GM19023 (cell line): ENCODE measurements at regions not wholly inside any gene's neighbourhood (a gene's known extent, or its start where the extent isn't known, plus 50 kb on each side); places are given as distances from the start of the nearest gene placed in this dataset.
"Not testable (repeated sequence)": the region's sequence is repeated elsewhere in the genome, so short reads cannot be mapped to it uniquely, and the experiment has no call there.

Source experiments
- ATAC-seq: cut with Tn5 transposase; IDR thresholded peaks from one replicate; pipeline ENCODE4 v1.9.1; 2021; ENCODE audit warnings: mild to moderate bottlenecking, moderate library complexity; ENCODE audit not compliant: unreplicated experiment

GRCh38 chr4:188649635-188650034 is 510.4 kb downstream of the TRIML1 start:
- ATAC-seq = no peak

DNA sequence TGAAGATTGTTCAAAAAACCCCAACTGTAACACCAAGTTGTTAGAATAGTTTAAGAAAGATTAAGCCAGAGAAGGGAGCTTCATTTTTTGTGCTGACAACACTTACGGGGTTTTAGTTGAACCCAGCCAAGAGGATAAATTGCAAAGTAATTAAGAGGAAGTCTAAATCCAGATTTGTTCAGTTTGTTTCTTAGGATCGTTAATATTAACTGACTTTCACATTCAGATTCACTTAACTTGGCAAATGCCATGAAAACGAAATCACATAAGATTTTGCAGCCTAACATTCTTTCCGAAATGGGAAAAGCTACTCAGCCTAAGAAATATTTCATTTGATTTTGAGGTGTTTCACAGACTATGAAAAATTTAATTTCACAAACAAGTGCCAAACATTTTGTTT is 511.3 kb downstream of the TRIML1 start:
- no peak for ATAC-seq

GRCh38 chr4:188657365-188657764 is 518.1 kb downstream of the TRIML1 start:
- ATAC-seq = no peak

GRCh38 chr4:188658958-188659522 is 519.8 kb downstream of the TRIML1 start:
- no peak for ATAC-seq

DNA sequence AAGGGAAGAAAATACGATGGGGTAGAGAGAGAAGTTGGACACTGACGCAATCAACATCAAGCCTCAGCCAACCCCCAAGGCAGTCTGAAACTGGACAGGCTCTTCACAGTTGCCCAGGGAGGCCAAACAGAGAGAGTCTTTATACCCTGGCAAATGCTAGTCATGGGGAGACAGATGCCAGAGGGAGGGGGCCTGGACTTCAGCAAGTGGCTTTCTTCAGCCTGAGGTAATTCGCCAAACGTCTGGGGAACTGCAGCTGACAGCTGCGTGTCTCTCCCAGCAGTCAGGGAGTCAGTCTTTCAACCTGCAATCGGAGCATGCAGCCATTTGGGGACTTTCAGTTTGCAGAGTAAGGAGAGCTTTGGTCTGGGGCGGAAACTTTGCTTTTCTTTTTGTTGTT is 521.6 kb downstream of the TRIML1 start:
- ATAC-seq = no peak

- no peak for ATAC-seq
These were observed 522.3 kb downstream of the TRIML1 start for GRCh38 chr4:188661502-188661901.

DNA sequence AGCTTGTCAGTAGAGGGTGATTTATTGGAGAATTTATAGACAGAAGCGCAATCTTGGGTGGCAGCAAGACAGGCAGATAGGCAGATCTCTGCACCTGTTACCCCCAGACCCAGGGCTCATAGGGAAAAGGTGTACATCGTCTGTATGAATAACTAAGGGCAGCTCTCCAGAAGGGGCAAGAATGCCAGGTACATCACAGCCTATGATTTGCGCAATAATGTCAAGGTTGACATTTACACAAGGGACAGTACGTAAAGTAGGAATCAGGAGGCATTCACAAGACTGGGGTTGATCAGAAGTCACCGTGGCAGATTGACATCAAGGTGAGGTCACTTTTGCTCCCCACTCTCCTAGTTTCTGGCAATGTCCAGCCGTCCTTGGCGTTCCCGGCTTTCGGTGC is 524.1 kb downstream of the TRIML1 start:
- no peak for ATAC-seq

DNA sequence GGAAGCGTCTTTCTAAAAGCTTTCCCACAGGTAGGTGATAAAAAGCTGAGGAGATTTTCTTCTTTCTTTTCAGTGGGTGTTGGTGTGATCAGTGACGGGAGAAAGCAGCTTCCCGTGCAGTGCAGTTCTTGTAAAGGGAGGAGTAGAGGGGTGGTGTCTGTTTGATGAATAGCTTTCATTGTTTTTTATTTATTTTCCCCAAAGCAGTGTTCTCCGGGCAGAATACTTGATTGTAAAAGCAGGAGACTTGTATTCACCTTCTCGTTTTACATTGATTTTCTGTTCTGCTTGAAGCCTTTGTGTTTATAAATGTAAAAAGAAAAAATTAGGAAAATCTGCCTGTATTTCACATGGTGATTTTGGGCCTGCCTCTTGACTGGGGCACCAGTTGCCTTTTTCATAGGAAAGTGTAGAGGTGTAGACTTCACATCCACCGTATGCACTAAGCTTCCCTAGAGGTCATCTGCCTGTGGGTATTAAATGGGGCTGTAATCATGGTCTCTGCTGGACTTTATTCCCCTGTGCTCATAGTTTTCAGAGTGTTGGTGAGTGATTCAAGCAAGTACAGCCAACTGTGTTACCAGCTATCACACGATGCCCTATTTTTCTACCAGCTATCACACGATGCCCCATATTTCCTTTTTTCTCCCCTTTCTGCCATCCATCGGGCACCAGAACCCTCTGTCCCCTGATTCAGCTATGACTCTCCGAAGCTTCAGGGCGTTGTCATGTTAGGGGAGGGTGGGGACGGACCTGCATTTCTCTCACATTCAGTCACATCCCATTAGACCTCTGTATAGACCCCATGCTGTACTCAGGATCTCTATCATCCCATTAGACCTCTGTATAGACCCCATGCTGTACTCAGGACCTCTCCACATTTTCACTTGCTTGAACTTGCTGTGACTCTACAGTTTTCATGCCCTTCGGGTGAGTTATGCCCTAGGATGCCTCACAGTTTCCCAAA is 526.5 kb downstream of the TRIML1 start:
- no peak for ATAC-seq

GRCh38 chr4:188678691-188679090 is 539.5 kb downstream of the TRIML1 start:
- ATAC-seq = not testable (repeated sequence)

- ATAC-seq = no peak
These were observed 540.9 kb downstream of the TRIML1 start for GRCh38 chr4:188680004-188680666.

DNA sequence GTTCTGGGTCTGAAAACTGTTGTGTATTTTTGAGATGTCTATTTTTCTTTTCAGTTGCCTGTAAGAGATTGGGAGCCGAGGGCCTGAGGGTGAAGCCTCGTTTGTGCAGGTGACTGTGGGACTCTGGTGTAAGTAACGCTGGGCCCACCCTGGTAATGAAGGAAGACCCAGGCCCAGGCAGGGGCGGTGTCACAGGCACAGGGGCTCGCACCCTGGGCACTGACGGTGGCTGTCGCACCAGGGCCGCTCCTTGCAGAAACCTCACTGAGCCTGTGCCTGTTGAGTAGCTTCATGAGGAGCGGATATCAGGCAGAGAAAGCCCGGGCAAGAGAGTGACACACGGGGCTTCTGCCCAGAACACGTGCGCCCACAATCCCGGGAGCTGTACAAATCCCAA is 541.4 kb downstream of the TRIML1 start:
- no peak for ATAC-seq

DNA sequence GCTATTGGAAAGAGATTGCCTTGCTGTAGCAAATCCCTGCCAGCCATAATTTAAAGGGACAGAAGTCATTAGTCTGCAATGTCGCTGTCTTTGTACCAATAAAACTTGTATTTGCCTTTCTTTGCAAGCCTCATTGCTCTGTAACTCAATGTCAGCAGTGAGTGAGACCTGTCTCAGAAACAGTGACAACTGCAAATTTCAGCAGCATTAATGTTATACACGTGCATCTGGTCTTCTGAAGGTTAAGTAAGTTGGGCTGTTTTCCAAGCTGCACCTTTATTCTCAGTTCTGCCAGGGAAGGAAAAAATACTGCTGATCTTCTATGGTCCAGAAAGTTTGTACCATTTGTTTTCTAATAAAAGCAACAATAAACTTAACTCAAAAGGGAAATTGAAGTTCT is 543.1 kb downstream of the TRIML1 start:
- ATAC-seq = no peak

GRCh38 chr4:188683571-188683970 is 544.3 kb downstream of the TRIML1 start:
- no peak for ATAC-seq

DNA sequence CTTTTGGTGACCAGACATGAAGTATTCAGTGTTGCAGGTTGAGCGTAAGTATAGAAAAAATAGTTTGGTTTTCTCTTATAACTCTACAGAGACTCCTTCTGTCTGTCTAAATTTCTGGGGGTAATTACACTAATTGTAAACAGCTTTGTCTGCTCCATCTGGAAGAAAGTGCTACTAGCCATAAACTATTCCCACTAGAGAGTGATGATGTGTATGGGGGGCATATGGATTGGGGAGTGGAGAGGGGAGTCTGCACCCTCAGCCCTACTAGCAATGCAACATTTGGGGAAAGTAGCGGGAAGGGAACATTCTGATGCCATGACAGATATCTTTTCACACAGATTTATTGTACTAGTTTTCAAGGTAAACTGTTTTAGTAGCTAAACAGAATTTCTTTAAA is 549.7 kb downstream of the TRIML1 start:
- no peak for ATAC-seq

GRCh38 chr4:188691811-188692210 is 552.6 kb downstream of the TRIML1 start:
- no peak for ATAC-seq

GRCh38 chr4:188695261-188695660 is 556.0 kb downstream of the TRIML1 start:
- no peak for ATAC-seq

GRCh38 chr4:188697243-188697642 is 558.0 kb downstream of the TRIML1 start:
- ATAC-seq = no peak

DNA sequence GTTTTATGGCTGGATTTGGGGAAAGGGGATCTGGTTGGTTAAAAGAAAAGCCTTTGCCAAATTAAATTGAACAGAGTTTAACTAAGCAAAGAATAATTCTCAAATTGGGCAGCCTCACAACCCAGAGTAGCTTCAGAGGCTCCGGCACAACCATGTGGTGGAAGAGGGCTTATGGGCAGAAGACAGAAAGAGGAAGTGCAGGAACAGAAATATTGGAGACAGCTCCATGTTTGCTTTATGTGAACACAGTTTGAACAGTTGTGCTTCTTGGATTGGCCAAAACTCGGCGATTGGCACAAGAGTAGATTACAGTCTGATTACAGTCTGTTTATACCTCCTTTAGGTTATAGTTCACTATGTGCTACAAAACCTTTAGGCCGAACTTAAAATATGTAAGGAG is 562.7 kb downstream of the TRIML1 start:
- no peak for ATAC-seq

GRCh38 chr4:188704288-188704687 is 565.0 kb downstream of the TRIML1 start:
- no peak for ATAC-seq

- no peak for ATAC-seq
These were observed 567.8 kb downstream of the TRIML1 start for GRCh38 chr4:188707036-188707435.

DNA sequence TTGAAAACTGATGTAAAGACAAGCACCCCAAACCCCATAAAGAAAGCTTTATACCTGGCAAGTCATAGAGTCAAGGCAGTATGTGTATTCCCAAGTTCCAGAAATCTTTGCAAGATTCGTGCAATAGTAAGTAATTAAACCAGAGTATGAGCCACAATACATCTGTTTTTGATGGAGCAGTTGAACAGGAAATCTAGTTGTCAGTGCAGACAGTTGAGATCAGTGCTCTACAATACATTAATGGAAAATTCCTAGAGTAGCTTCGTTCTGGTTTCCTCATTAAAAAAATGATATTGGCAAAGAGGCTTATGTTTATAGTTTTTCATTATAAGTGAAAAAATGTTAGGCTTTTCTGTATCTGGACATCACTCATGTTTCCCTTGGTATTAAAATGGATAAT is 575.3 kb downstream of the TRIML1 start:
- no peak for ATAC-seq

DNA sequence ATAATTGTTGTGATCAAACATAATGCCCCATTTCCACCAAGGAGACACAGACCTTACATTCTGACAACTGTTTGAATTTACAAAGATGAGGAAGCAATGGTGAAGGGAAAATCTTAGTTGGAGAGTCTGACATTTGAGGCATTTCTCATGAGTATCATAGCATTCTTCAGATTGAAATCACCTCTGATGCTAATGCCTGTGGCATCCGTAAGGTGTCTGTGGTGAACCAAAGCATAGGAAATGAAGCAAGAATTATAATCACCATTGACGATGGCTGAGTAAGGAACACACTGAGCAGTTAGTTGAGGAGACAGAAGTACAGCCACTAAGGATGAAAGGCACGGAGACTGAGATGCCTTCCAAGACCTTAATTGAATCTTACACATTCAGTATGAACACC is 575.7 kb downstream of the TRIML1 start:
- no peak for ATAC-seq
